GM12878 (cell line): ENCODE measurements at regions not wholly inside any gene's neighbourhood (a gene's known extent, or its start where the extent isn't known, plus 50 kb on each side); places are given as distances from the start of the nearest gene placed in this dataset.
"Not testable (repeated sequence)": the region's sequence is repeated elsewhere in the genome, so short reads cannot be mapped to it uniquely, and the experiment has no call there.

Experiments
- ATAC-seq: fragments of 200-7000 bp; cut with Tn5 transposase; 3 replicates; pipeline ENCODE4 v1.9.1; 2020; ENCODE audit warnings: mild to moderate bottlenecking, moderate library complexity
- BruUV-seq: library from RNA; stranded (reverse); fragments of 400-500 nt; replicated peaks from 2 replicates; lab custom pipeline; 2021; lab: Mats Ljungman, UMichigan
- CTCF ChIA-PET: fragments of 300-600 bp; sonication (Branson Sonifier 250); formaldehyde crosslinking; extraction: SDS; loops from one replicate; lab custom pipeline; 2021; ENCODE audit warnings: inconsistent platforms; lab: Yijun Ruan, JAX
- POLR2A ChIA-PET: fragments of 350-600 bp; formaldehyde crosslinking; extraction: SDS; loops from one replicate; lab custom pipeline; 2021; ENCODE audit warnings: inconsistent platforms; lab: Charles Lee
- RAD21 ChIA-PET: fragments of 300-600 bp; sonication (Branson Sonifier 250); formaldehyde crosslinking; loops from one replicate; lab custom pipeline; 2023; ENCODE audit warnings: antibody characterized with exemption; ENCODE audit not compliant: unreplicated experiment; lab: Charles Lee
- SMC1A ChIA-PET: fragments of 300-600 bp; sonication (Branson Sonifier 250); formaldehyde crosslinking; loops from one replicate; lab custom pipeline; 2023; ENCODE audit not compliant: unreplicated experiment, uncharacterized antibody; lab: Charles Lee
- DNase-seq: peaks from one replicate; pipeline ENCODE4 v3.0.0-alpha.2; 2011; ENCODE audit warnings: low read depth, low spot score
- FAIRE-seq: peaks from 3 replicates; lab custom pipeline; 2011; peaks lifted over from hg19 to GRCh38; lab: Jason Lieb, UNC
- H2AFZ ChIP-seq: 2 replicates; pipeline ENCODE4 v1.6.0; 2011; ENCODE audit warnings: low read depth, low read length, control low read depth; ENCODE audit not compliant: control insufficient read depth
- H3K27ac ChIP-seq: 2 replicates; pipeline ENCODE4 v1.5.1; 2011; ENCODE audit warnings: control low read depth; ENCODE audit not compliant: control insufficient read depth, insufficient read depth
- H3K27me3 ChIP-seq, 2 experiments: replicated peaks in 1 of 2; 2 replicates each; pipeline versions ENCODE4 v1.6.0 to v1.6.1; 2011; ENCODE audit warnings: low read length in 1 of 2; ENCODE audit not compliant: control insufficient read depth in 2 of 2, insufficient read depth in 2 of 2
- H3K36me3 ChIP-seq, 2 experiments: 2 replicates each; pipeline ENCODE4 v1.5.1; 2011; ENCODE audit warnings: low read length in 1 of 2; ENCODE audit not compliant: control insufficient read depth in 2 of 2, insufficient read depth in 2 of 2
- H3K4me1 ChIP-seq: 2 replicates; pipeline ENCODE4 v1.6.1; 2011; ENCODE audit warnings: mild to moderate bottlenecking, low read length, moderate library complexity, mixed read lengths; ENCODE audit not compliant: control insufficient read depth, insufficient read depth
- H3K4me2 ChIP-seq: 2 replicates; pipeline ENCODE4 v1.6.0; 2011; ENCODE audit warnings: control low read depth; ENCODE audit not compliant: control insufficient read depth, insufficient read depth
- H3K4me3 ChIP-seq: fragments of 200-600 bp; sonication (generic); 2 replicates; pipeline ENCODE4 v1.5.1; 2016
- H3K79me2 ChIP-seq: 2 replicates; pipeline ENCODE4 v1.6.0; 2011; ENCODE audit warnings: low read length; ENCODE audit not compliant: control insufficient read depth, insufficient read depth
- H3K9ac ChIP-seq: 2 replicates; pipeline ENCODE4 v1.8.0; 2011; ENCODE audit warnings: low read length, control low read depth, mixed read lengths; ENCODE audit not compliant: control insufficient read depth, insufficient read depth
- H3K9me3 ChIP-seq: replicated peaks from 3 replicates; pipeline ENCODE4 v1.5.1; 2011; ENCODE audit warnings: mild to moderate bottlenecking, low read length; ENCODE audit not compliant: control insufficient read depth, insufficient read depth
- H4K20me1 ChIP-seq: 2 replicates; pipeline ENCODE4 v1.6.0; 2011; ENCODE audit not compliant: control insufficient read depth, insufficient read depth
- WGBS: methylation state at CpG from one replicate; pipeline ENCODE4 v1.1.6; 2016; ENCODE audit warnings: low lambda C conversion rate; ENCODE audit not compliant: insufficient replicate concordance, insufficient coverage; ENCODE audit errors: missing lambda C conversion rate; 5-methylcytosine and 5-hydroxymethylcytosine counted together
- in situ Hi-C: fragments of 300-500 bp; cut with MboI; formaldehyde crosslinking; loops from 9 replicates; pipeline ENCODE4 v1.14.3; 2018; ENCODE audit warnings: mixed read lengths
- intact Hi-C: fragments of 100-400 bp; cut with micrococcal nuclease; formaldehyde crosslinking; loops from one replicate; pipeline ENCODE4 v1.14.2; 2022; ENCODE audit not compliant: unreplicated experiment

GRCh38 chr15:20440390-20440789 lies 101.2 kb downstream of the GOLGA6L6 start:
- H3K4me1 ChIP-seq, intact Hi-C loops, RAD21 ChIA-PET, CTCF ChIA-PET, H3K4me3 ChIP-seq, SMC1A ChIA-PET, FAIRE-seq, in situ Hi-C loops, H2AFZ ChIP-seq, H3K27ac ChIP-seq, DNase-seq, H3K27me3 ChIP-seq, BruUV-seq, POLR2A ChIA-PET, H3K4me2 ChIP-seq, H4K20me1 ChIP-seq, ATAC-seq, H3K9ac ChIP-seq, H3K79me2 ChIP-seq, H3K9me3 ChIP-seq, H3K36me3 ChIP-seq: not testable (repeated sequence)
- 78% methylated on average over 4 of the region's 11 CpGs for WGBS

- RAD21 ChIA-PET, CTCF ChIA-PET, H2AFZ ChIP-seq, H3K9me3 ChIP-seq, H3K4me3 ChIP-seq, DNase-seq, FAIRE-seq, intact Hi-C loops, H3K4me2 ChIP-seq, H3K4me1 ChIP-seq, SMC1A ChIA-PET, H3K36me3 ChIP-seq, ATAC-seq, H3K27me3 ChIP-seq, in situ Hi-C loops, BruUV-seq, H3K27ac ChIP-seq, H3K79me2 ChIP-seq, POLR2A ChIA-PET, H4K20me1 ChIP-seq, H3K9ac ChIP-seq: not testable (repeated sequence)
- WGBS: 90% methylated on average over 2 of the region's 15 CpGs
Observed at GRCh38 chr15:20439111-20439510, 102.5 kb downstream of the GOLGA6L6 start.

DNA sequence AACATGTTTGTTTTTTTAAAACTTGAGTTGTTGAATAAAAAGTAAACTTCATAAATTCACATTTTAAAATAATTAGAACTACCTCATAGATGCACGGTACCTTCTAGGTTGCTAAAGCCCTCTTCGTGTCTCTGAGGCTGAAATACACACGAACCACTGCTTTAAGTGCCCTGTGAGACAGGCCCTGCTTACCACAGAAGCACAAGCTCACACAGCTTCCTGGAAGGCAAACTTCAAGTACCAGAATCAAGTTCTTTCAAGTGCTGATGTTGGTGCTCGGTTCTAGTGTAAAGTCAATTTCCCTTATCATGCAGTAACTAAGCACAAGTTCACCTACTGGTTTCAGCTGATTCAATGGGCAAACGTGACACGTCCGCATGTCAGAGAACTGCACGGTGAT lies 103.3 kb downstream of the GOLGA6L6 start:
- H3K79me2 ChIP-seq, RAD21 ChIA-PET, POLR2A ChIA-PET, H3K4me2 ChIP-seq, FAIRE-seq, H3K9me3 ChIP-seq, DNase-seq, H3K27me3 ChIP-seq, H2AFZ ChIP-seq, SMC1A ChIA-PET, H3K36me3 ChIP-seq, H3K27ac ChIP-seq, intact Hi-C loops, in situ Hi-C loops, ATAC-seq, H4K20me1 ChIP-seq, H3K4me3 ChIP-seq, BruUV-seq, CTCF ChIA-PET, H3K9ac ChIP-seq, H3K4me1 ChIP-seq: not testable (repeated sequence)
- no CpG with 5 or more reads among the region's 8 CpGs for WGBS

DNA sequence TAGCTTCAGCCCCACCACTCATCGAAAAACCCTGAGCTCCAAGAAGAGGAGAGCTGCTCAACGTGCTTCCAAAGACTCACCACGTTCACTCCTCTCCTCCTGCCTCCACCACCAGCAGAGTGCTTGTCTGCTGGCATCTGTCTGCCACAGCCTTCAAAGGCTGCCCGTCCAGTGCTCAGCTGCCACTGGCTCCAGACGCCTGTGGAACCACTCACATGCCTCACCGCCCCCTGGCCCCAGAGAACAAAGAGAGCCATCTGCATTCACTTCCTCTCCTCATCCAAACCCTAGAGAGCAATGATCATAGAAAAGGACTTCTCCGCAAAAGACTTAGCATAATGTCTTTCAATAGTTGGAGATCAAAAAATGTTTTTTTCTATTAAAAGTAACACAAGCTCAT lies 108.1 kb downstream of the GOLGA6L6 start:
- POLR2A ChIA-PET, FAIRE-seq, DNase-seq, H3K4me2 ChIP-seq, H3K9me3 ChIP-seq, CTCF ChIA-PET, ATAC-seq, H2AFZ ChIP-seq, SMC1A ChIA-PET, intact Hi-C loops, H4K20me1 ChIP-seq, H3K36me3 ChIP-seq, in situ Hi-C loops, BruUV-seq, H3K27ac ChIP-seq, H3K27me3 ChIP-seq, H3K9ac ChIP-seq, H3K4me3 ChIP-seq, RAD21 ChIA-PET, H3K79me2 ChIP-seq, H3K4me1 ChIP-seq: not testable (repeated sequence)
- WGBS: no CpG with 5 or more reads among the region's 7 CpGs
